ENCODE measurements at regions not wholly inside any gene's neighbourhood (a gene's known extent, or its start where the extent isn't known, plus 50 kb on each side); places are given as distances from the start of the nearest gene placed in this dataset.

GRCh38 chr7:17713584-17713983, 226.7 kb downstream of the SNX13 start:
- TF ChIP-seq CTCF (IDR thresholded peaks at IDR 0.05) (no peak), EP300 (IDR thresholded peaks at IDR 0.05) (no peak), POLR2AphosphoS5 (IDR thresholded peaks at IDR 0.05) (no peak)

Measured in esophagus muscularis mucosa (tissue), 4 donors.